ENCODE measurements at regions not wholly inside any gene's neighbourhood (a gene's known extent, or its start where the extent isn't known, plus 50 kb on each side); places are given as distances from the start of the nearest gene placed in this dataset.

GRCh38 chr9:81092057-81092456, 597.3 kb downstream of the TLE1 start:
- no peak overlapping the region for H3T11ph ChIP-seq (ENCODE audit: low read length)
- Mint-ChIP-seq H3K4me1 (peaks cover 0 to 7% of the 10 kb centered on the region in 2 experiments; a peak in 3 of 4 replicates), H3K36me3 (ENCODE audit: insufficient read depth in 1 of 3, low read depth in 3 of 3) (no peaks in the 10 kb centered on the region), H3K27ac (no peak overlapping the region), H3K4me3 (no peak overlapping the region), H3K27me3 (ENCODE audit: low read depth) (no peaks in the 10 kb centered on the region), H3K9me3 (peaks cover 0 to 3% of the 10 kb centered on the region in 2 experiments; a peak in 1 of 5 replicates)
- H3K4ac ChIP-seq (ENCODE audit: low read depth, low read length), result no peak overlapping the region
- H3K23me2 ChIP-seq (ENCODE audit: insufficient read length, low read depth, low read length, poor library complexity, severe bottlenecking), result no peaks in the 10 kb centered on the region
- no peak overlapping the region for H2BK12ac ChIP-seq (ENCODE audit: insufficient read length, low read depth, low read length)
- no peak for TF ChIP-seq CTCF (conservative IDR thresholded peaks at IDR 0.05)
- no peak overlapping the region for H3K27ac ChIP-seq (ENCODE audit: insufficient read length, low read depth, low read length)
- H3K56ac ChIP-seq (ENCODE audit: insufficient read length, low read depth, low read length), result no peak overlapping the region
- H4K91ac ChIP-seq (ENCODE audit: insufficient read length, low read depth, low read length), result no peak overlapping the region
- no peak overlapping the region for H2BK120ac ChIP-seq (ENCODE audit: low read depth, low read length, poor library complexity, severe bottlenecking)
- H3K9me3 ChIP-seq (ENCODE audit: control insufficient read depth, low read depth, low read length), result no peaks in the 10 kb centered on the region
- H2AK5ac ChIP-seq (ENCODE audit: insufficient read length, low read length), result no peak overlapping the region
- no peak overlapping the region for H3K9ac ChIP-seq (ENCODE audit: extremely low read depth, insufficient read length, low read length)
- no peak overlapping the region for H2BK15ac ChIP-seq (ENCODE audit: low read depth, low read length)
- no peak overlapping the region for H4K5ac ChIP-seq (ENCODE audit: insufficient read length, low read depth, low read length)
- H4K8ac ChIP-seq (replicated peaks; ENCODE audit: insufficient read length, low read depth, low read length), result no peak overlapping the region
- no peaks in the 10 kb centered on the region for H3K79me2 ChIP-seq (ENCODE audit: insufficient read depth, low read length)
- no peak for DNase-seq
- H3K18ac ChIP-seq (ENCODE audit: insufficient read length, low read depth, low read length), result no peak overlapping the region
- H2BK5ac ChIP-seq (ENCODE audit: insufficient read length, low read length), result no peak overlapping the region
- H2BK20ac ChIP-seq (ENCODE audit: low read depth, low read length, poor library complexity, severe bottlenecking), result no peak overlapping the region
- H2AFZ ChIP-seq (ENCODE audit: low read length), result no peak overlapping the region
- H4K20me1 ChIP-seq (ENCODE audit: control insufficient read depth, insufficient read depth, insufficient read length), result no peaks in the 10 kb centered on the region
- no CpG with 5 or more reads among the region's 2 CpGs for WGBS (ENCODE audit: extremely low coverage, insufficient read length, low lambda C conversion rate)
- H3K4me1 ChIP-seq (ENCODE audit: insufficient read depth, low read length), result no peaks in the 10 kb centered on the region
- no peak overlapping the region for H3K14ac ChIP-seq (ENCODE audit: insufficient read depth, low read length)
- H3K23ac ChIP-seq (ENCODE audit: insufficient read length, low read depth, low read length), result no peak overlapping the region
- H3K79me1 ChIP-seq (ENCODE audit: insufficient read depth, low read depth, low read length, poor library complexity, severe bottlenecking), result no peaks in the 10 kb centered on the region
- no peaks in the 10 kb centered on the region for H3K27me3 ChIP-seq (ENCODE audit: insufficient read depth, low read length)
- no peak overlapping the region for H3K4me2 ChIP-seq (ENCODE audit: insufficient read depth, insufficient read length, low read length)

All from H9 (cell line).